Peyer's patch (tissue), 4 donors: ENCODE measurements at regions not wholly inside any gene's neighbourhood (a gene's known extent, or its start where the extent isn't known, plus 50 kb on each side); places are given as distances from the start of the nearest gene placed in this dataset.

Experiments used
- CTCF ChIP-seq, 6 experiments: fragments of 450-650 bp in 4 of 6; fragments of 200-600 bp in 2 of 6; sonication (generic) in 1 of 6; IDR thresholded peaks; one replicate each; pipeline ENCODE4 v1.5.1; 2017 to 2019; ENCODE audit warnings: antibody characterized with exemption in 6 of 6, mild to moderate bottlenecking in 3 of 6, moderate library complexity in 1 of 6
- POLR2A ChIP-seq, 2 donors: fragments of 450-650 bp; IDR thresholded peaks; one replicate each; pipeline ENCODE4 v1.5.1; 2017; ENCODE audit warnings: antibody characterized with exemption in 2 of 2, mild to moderate bottlenecking in 2 of 2, moderate library complexity in 2 of 2

GRCh38 chr22:48154943-48155240 lies 1392.4 kb downstream of the TBC1D22A start:
- no peak for TF ChIP-seq CTCF (IDR thresholded peaks at IDR 0.05)
- TF ChIP-seq POLR2A (IDR thresholded peaks at IDR 0.05): no peak
